BE2C (cell line): ENCODE measurements at regions not wholly inside any gene's neighbourhood (a gene's known extent, or its start where the extent isn't known, plus 50 kb on each side); places are given as distances from the start of the nearest gene placed in this dataset.

ENCODE experiments used
- DNase-seq: peaks from one replicate; pipeline ENCODE4 v3.0.0-alpha.2; 2020
- H3K27me3 ChIP-seq: fragments of 250-450 bp; sonication (Bioruptor Pico); 2 replicates; pipeline ENCODE4 v1.5.1; 2020; ENCODE audit warnings: mild to moderate bottlenecking
- H3K36me3 ChIP-seq: fragments of 250-450 bp; sonication (Bioruptor Pico); 2 replicates; pipeline ENCODE4 v1.5.1; 2020; ENCODE audit warnings: mild to moderate bottlenecking
- H3K4me1 ChIP-seq: fragments of 250-450 bp; sonication (Bioruptor Pico); 2 replicates; pipeline ENCODE4 v1.5.1; 2020
- H3K4me3 ChIP-seq: 2 replicates; pipeline ENCODE4 v1.5.1; 2011; ENCODE audit warnings: low read depth, low read length
- H3K9me3 ChIP-seq: fragments of 250-450 bp; sonication (Bioruptor Pico); 2 replicates; pipeline ENCODE4 v1.5.1; 2020
- CTCF ChIP-seq: IDR thresholded peaks from 2 replicates; pipeline ENCODE4 v1.5.1; 2012; ENCODE audit warnings: mild to moderate bottlenecking, low read depth, low read length

GRCh38 chr6:119557239-119557638, 207.7 kb upstream of the MAN1A1 start:
- Histone ChIP-seq H3K4me3 (no peak overlapping the region), H3K9me3 (no peaks in the 10 kb centered on the region), H3K36me3 (no peaks in the 10 kb centered on the region), H3K27me3 (no peaks in the 10 kb centered on the region), H3K4me1 (no peaks in the 10 kb centered on the region)
- TF ChIP-seq CTCF: no peak
- no peak for DNase-seq

- no peaks in the 10 kb centered on the region for H3K4me1 ChIP-seq
- no peak overlapping the region for H3K4me3 ChIP-seq
- H3K9me3 ChIP-seq: no peaks in the 10 kb centered on the region
- no peaks in the 10 kb centered on the region for H3K27me3 ChIP-seq
- no peak for DNase-seq
- H3K36me3 ChIP-seq: no peaks in the 10 kb centered on the region
- no peak for TF ChIP-seq CTCF
Observed at GRCh38 chr6:119552021-119552420, 202.5 kb upstream of the MAN1A1 start.

- Histone ChIP-seq H3K4me1 (peaks cover 7% of the 10 kb centered on the region), H3K9me3 (no peaks in the 10 kb centered on the region), H3K36me3 (no peaks in the 10 kb centered on the region), H3K27me3 (no peaks in the 10 kb centered on the region), H3K4me3 (no peak overlapping the region)
- no peak for TF ChIP-seq CTCF
- no peak for DNase-seq
Observed at GRCh38 chr6:119547024-119547423, 197.5 kb upstream of the MAN1A1 start.

- H3K36me3 ChIP-seq: no peaks in the 10 kb centered on the region
- H3K4me3 ChIP-seq: no peak overlapping the region
- H3K4me1 ChIP-seq: peaks cover 21% of the 10 kb centered on the region
- DNase-seq: no peak
- no peaks in the 10 kb centered on the region for H3K9me3 ChIP-seq
- TF ChIP-seq CTCF: no peak
- H3K27me3 ChIP-seq: no peaks in the 10 kb centered on the region
Observed at GRCh38 chr6:119545245-119545644, 195.7 kb upstream of the MAN1A1 start.

GRCh38 chr6:119544325-119545175, 195.0 kb upstream of the MAN1A1 start:
- Histone ChIP-seq H3K9me3 (no peaks in the 10 kb centered on the region), H3K36me3 (no peaks in the 10 kb centered on the region), H3K4me1 (peaks cover 23% of the 10 kb centered on the region), H3K27me3 (no peaks in the 10 kb centered on the region), H3K4me3 (no peak overlapping the region)
- no peak for TF ChIP-seq CTCF
- DNase-seq: peak; percentile 39

- DNase-seq: no peak
- H3K9me3 ChIP-seq: no peaks in the 10 kb centered on the region
- TF ChIP-seq CTCF: no peak
- no peaks in the 10 kb centered on the region for H3K27me3 ChIP-seq
- H3K4me1 ChIP-seq: peaks cover 35% of the 10 kb centered on the region
- no peaks in the 10 kb centered on the region for H3K36me3 ChIP-seq
- no peak overlapping the region for H3K4me3 ChIP-seq
Observed at GRCh38 chr6:119543332-119543731, 193.8 kb upstream of the MAN1A1 start.
